ENCODE measurements at regions not wholly inside any gene's neighbourhood (a gene's known extent, or its start where the extent isn't known, plus 50 kb on each side); places are given as distances from the start of the nearest gene placed in this dataset.

GRCh38 chr4:129350834-129351721, 255.1 kb downstream of the C4orf33 start:
- Histone ChIP-seq H4K91ac (ENCODE audit: insufficient read depth, low read depth, low read length) (no peak overlapping the region), H3K4me1 (ENCODE audit: control insufficient read depth, insufficient read depth, low read length) (no peaks in the 10 kb centered on the region), H2BK5ac (ENCODE audit: low read depth, low read length, poor library complexity, severe bottlenecking) (no peak overlapping the region), H3K27ac (ENCODE audit: insufficient read depth, low read length) (no peak overlapping the region), H2AFZ (replicated peaks; ENCODE audit: low read length, poor library complexity) (no peak overlapping the region), H2BK120ac (ENCODE audit: low read depth, low read length) (no peak overlapping the region), H3K18ac (ENCODE audit: low read depth, low read length) (no peak overlapping the region), H3K36me3 (ENCODE audit: control insufficient read depth, insufficient read depth, low read length) (no peaks in the 10 kb centered on the region), H3K23ac (ENCODE audit: low read depth, low read length) (no peak overlapping the region), H4K20me1 (ENCODE audit: insufficient read depth, low read length) (no peaks in the 10 kb centered on the region), H2BK15ac (ENCODE audit: low read depth, low read length) (no peak overlapping the region), H2AK9ac (replicated peaks; ENCODE audit: low read depth, low read length, poor library complexity) (no peak overlapping the region), H3K27me3 (ENCODE audit: control insufficient read depth, insufficient read depth, low read length) (peaks cover 5% of the 10 kb centered on the region; the same call in 1 of the 2 replicates), H3K56ac (ENCODE audit: extremely low read depth, insufficient read depth, low read length) (no peak overlapping the region), H3K14ac (replicated peaks; ENCODE audit: low read depth, low read length) (no peak overlapping the region), H3K9ac (ENCODE audit: low read depth, low read length) (no peak overlapping the region), H3K4me2 (ENCODE audit: low read depth, low read length) (no peak overlapping the region), H3K9me3 (ENCODE audit: control insufficient read depth, insufficient read depth, low read length) (no peaks in the 10 kb centered on the region), H2BK20ac (ENCODE audit: low read depth, low read length) (no peak overlapping the region), H3K4me3 (ENCODE audit: insufficient read depth, low read depth, low read length) (no peak overlapping the region), H4K8ac (ENCODE audit: low read depth in 2 of 2, low read length in 2 of 2) (no peak overlapping the region), H4K5ac (ENCODE audit: low read depth, low read length) (no peak overlapping the region), H3K4ac (ENCODE audit: low read depth, low read length) (no peak overlapping the region), H2AK5ac (ENCODE audit: low read depth, low read length) (no peak overlapping the region), H3K79me1 (ENCODE audit: low read depth in 1 of 2, low read length in 2 of 2) (no peaks in the 10 kb centered on the region), H3K9me1 (ENCODE audit: insufficient read depth, low read length) (no peaks in the 10 kb centered on the region)
- WGBS, 2 experiments (ENCODE audit: extremely low coverage in 2 of 2, insufficient read length in 1 of 2) = 17% methylated on average over 3 of the region's 8 CpGs; no CpG with 5 or more reads in 1 of the 2 experiments
- intact Hi-C loops (cut with micrococcal nuclease) = no loop called here
- DNase-seq (no peak), ATAC-seq (ENCODE audit: low read depth) (no peak)
- CTCF ChIA-PET = no interaction called here
- dilution Hi-C loops (cut with HindIII; ENCODE audit: low sequenced_read_pairs, unreplicated experiment) = no loop called here
- POLR2A ChIA-PET (ENCODE audit: unreplicated experiment) = no interaction called here
- TF ChIP-seq CHD1 (IDR thresholded peaks at IDR 0.05; ENCODE audit: low read depth, low read length) (no peak), RCOR1 (IDR thresholded peaks at IDR 0.05; ENCODE audit: insufficient replicate concordance, low read length) (no peak), MXI1 (IDR thresholded peaks at IDR 0.05; ENCODE audit: borderline replicate concordance, low read depth, low read length) (no peak), RAD21 (IDR thresholded peaks at IDR 0.05; ENCODE audit: low read length) (no peak), FOS (IDR thresholded peaks at IDR 0.05; ENCODE audit: low read depth, low read length) (no peak)
- BruUV-seq (replicated peaks) = no TSS peak
- in situ Hi-C loops (cut with MboI; ENCODE audit: low sequenced_read_pairs) = no loop called here

All from IMR-90 (cell line).